Tibial artery (tissue), 4 donors: ENCODE measurements at regions not wholly inside any gene's neighbourhood (a gene's known extent, or its start where the extent isn't known, plus 50 kb on each side); places are given as distances from the start of the nearest gene placed in this dataset.

ENCODE experiments used
- DNase-seq, 2 donors: peaks; one replicate each; pipeline ENCODE4 v3.0.0-alpha.2; 2019
- H3K27ac ChIP-seq, 2 donors: fragments of 200-600 bp; sonication (generic) in 1 of 2; 1 replicate in 1 of 2; 2 replicates in 1 of 2; pipeline ENCODE4 v1.5.1; 2018 to 2019; ENCODE audit warnings: mild to moderate bottlenecking in 1 of 2
- H3K27me3 ChIP-seq, 2 donors: fragments of 200-600 bp; sonication (generic) in 1 of 2; one replicate each; pipeline versions ENCODE4 v1.5.1 to v1.6.0; 2016 to 2019
- H3K36me3 ChIP-seq, 3 donors: fragments of 200-600 bp; sonication (generic) in 2 of 3; one replicate each; pipeline ENCODE4 v1.5.1; 2016 to 2019; ENCODE audit warnings: mild to moderate bottlenecking in 2 of 3
- H3K4me1 ChIP-seq, 4 donors: fragments of 200-600 bp; sonication (generic) in 2 of 4; 1 replicate in 3 of 4; 2 replicates in 1 of 4; pipeline ENCODE4 v1.5.1; 2016 to 2019
- H3K4me3 ChIP-seq, 2 donors: fragments of 200-600 bp; sonication (generic) in 1 of 2; 1 replicate in 1 of 2; 2 replicates in 1 of 2; pipeline ENCODE4 v1.5.1; 2018 to 2019; ENCODE audit warnings: mild to moderate bottlenecking in 2 of 2
- H3K9me3 ChIP-seq, 3 donors: fragments of 200-600 bp; sonication (generic) in 1 of 3; one replicate each; pipeline ENCODE4 v1.5.1; 2016 to 2019
- CTCF ChIP-seq, 2 experiments: fragments of 200-600 bp in 1 of 2; fragments of 450-650 bp in 1 of 2; IDR thresholded peaks; one replicate each; pipeline ENCODE4 v1.5.1; 2017 to 2019; ENCODE audit warnings: antibody characterized with exemption in 2 of 2, mild to moderate bottlenecking in 1 of 2, moderate library complexity in 1 of 2
- intact Hi-C: fragments of 100-400 bp; cut with DNase I; formaldehyde crosslinking; loops from one replicate; pipeline ENCODE4 v1.15.0; 2023; ENCODE audit warnings: low total_unique reads

GRCh38 chr4:124017185-124017785, 620.7 kb downstream of the SPRY1 start:
- no peak for TF ChIP-seq CTCF (IDR thresholded peaks at IDR 0.05)
- H3K4me1 ChIP-seq: peaks cover 0 to 24% (median 5%) of the 10 kb centered on the region in 4 donors
- H3K27me3 ChIP-seq: no peaks in the 10 kb centered on the region
- no peaks in the 10 kb centered on the region for H3K36me3 ChIP-seq
- no peak overlapping the region for H3K27ac ChIP-seq
- intact Hi-C loops: no loop called here
- DNase-seq: no peak
- no peak overlapping the region for H3K4me3 ChIP-seq
- no peaks in the 10 kb centered on the region for H3K9me3 ChIP-seq

DNA sequence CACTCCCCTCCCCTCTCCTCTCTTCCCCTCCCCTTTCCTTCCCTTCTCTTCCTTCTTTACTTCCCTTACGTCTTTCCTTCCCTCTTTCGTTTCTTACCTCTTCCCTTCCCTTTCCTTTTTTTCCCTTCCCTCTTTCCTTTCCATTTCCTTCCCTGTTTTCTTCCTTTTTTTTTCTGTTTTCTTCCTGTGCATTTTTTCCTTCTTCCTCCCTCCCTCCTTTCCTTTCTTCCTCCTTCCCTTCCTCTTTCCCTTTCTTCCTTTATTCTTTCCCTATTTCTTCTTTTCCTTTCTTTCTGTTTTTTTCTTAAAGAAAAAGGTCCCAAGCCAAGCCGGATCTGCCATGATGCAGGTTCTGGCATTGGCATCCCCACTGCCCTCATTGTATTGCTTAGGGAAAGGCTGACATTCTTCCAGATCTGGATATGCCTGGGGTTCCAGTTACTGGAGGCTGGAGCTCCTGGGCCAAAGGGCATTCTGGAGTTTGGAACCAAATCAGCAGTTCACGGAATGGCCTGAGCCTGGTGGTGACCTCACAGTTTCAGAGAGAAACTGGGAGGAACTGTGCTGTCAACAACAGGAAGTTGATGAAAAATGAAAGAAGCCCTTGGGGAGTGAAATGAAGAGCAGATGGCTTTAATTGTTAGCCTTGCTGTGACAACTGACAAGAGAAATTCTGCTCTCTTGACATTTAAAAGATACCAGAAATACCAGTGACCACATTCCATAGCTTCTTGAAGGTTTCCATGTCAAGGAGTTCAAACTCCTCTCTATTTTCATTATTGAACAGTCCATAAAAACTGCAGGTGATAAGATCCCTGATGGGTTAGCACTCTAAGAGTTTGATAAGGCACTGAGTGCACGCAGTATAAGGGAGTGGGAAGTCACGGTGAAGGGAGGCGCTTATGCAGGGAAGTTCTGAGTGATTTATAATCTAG, 622.1 kb downstream of the SPRY1 start:
- peak overlapping the region; percentile 3 to 39 for H3K27ac ChIP-seq
- no peaks in the 10 kb centered on the region for H3K36me3 ChIP-seq
- no peak overlapping the region for H3K4me3 ChIP-seq
- intact Hi-C loops: no loop called here
- peaks cover 0 to 24% (median 5%) of the 10 kb centered on the region in 4 donors for H3K4me1 ChIP-seq
- TF ChIP-seq CTCF (IDR thresholded peaks at IDR 0.05): no peak
- no peaks in the 10 kb centered on the region for H3K27me3 ChIP-seq
- no peaks in the 10 kb centered on the region for H3K9me3 ChIP-seq
- peak; percentile 45 to 77 for DNase-seq

DNA sequence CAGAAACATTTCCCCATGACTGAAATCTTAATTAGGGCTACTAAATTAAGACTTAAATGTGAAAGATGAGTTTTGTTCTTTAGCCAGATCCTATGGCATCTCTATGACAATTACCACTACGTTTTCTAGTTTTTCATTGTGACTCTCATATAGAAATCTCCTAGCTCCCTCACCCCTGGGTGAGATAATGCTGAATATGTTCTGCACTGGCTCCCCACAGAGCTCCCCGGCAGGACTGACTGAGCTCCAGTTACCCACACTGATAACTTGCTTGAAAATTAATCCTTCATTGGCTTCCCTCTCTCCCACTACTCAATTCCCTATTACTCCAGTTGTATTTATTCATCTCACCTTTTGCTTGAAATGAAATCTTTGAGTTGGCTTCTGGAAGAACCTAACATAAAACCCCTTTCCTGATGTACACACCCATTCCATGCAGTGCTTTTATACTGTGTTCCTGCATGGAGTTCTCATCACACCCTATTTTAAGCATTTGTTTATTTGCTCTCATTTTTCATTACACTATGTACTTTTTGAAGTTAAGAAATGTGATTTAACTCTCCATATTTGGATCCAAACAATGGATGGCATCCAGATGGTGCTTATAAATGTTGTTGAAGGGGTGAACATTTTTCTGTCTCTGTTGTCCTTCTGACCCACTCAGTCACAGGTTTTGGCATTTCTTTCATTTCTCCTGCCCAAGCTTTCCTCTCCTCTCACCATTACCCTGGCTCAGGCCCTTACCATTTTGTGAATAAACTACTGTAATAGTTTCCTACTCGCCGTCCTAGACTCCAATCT, 623.4 kb downstream of the SPRY1 start:
- intact Hi-C loops: no loop called here
- TF ChIP-seq CTCF (IDR thresholded peaks at IDR 0.05): no peak
- Histone ChIP-seq H3K9me3 (peaks cover 0 to 3% (median 0%) of the 10 kb centered on the region in 3 donors), H3K27me3 (no peaks in the 10 kb centered on the region), H3K36me3 (no peaks in the 10 kb centered on the region), H3K4me3 (no peak overlapping the region), H3K27ac (peak overlapping the region; percentile 3 to 39), H3K4me1 (peaks cover 0 to 24% (median 5%) of the 10 kb centered on the region in 4 donors)
- DNase-seq: peak in 1 of 2 donors; percentile 24

DNA sequence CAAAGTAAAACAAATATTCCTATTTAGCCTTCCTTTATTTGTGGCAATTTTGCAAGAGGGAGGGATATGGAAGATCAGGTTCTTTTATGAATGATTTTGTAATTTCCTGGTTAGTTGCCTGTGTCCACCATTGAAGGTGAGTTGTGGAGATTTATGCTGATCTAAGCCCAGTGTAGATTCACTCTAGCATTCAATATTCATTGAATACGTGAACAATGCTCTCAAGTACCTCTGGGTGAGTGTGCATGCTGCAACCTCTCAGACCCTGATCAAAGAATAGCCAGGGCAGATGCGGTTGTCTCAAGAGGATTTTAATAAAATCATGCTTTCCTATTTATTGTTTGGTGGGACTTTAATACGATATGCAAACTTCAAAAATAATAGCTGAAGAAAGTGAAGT, 628.4 kb downstream of the SPRY1 start:
- peaks cover 0 to 3% (median 0%) of the 10 kb centered on the region in 3 donors for H3K9me3 ChIP-seq
- H3K27ac ChIP-seq: no peak overlapping the region
- DNase-seq: no peak
- H3K36me3 ChIP-seq: no peaks in the 10 kb centered on the region
- peaks cover 0 to 42% (median 14%) of the 10 kb centered on the region in 4 donors for H3K4me1 ChIP-seq
- intact Hi-C loops: no loop called here
- H3K27me3 ChIP-seq: no peaks in the 10 kb centered on the region
- TF ChIP-seq CTCF (IDR thresholded peaks at IDR 0.05): no peak
- peak overlapping the region; percentile 13 to 25 for H3K4me3 ChIP-seq

DNA sequence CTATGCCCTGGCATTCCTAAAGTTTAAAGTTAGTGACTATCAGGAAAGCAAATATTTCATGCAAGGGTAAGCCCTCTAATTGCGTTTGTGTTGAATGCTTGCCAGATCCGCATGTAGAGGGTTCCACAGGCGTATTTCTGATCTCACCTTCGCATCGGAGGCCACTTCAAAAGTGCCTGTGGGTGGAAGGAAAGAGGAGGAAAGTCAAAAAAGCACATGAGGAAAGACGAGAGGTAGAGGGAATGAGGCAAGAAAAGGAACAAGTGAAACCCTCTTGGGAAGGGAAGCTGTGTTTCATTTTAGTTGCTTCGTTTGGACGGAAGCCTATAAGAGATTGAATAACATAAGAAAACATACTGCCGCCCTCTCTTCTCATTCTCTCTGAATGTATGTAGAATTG, 628.8 kb downstream of the SPRY1 start:
- Histone ChIP-seq H3K4me1 (peaks cover 0 to 42% (median 14%) of the 10 kb centered on the region in 4 donors), H3K4me3 (peak overlapping the region; percentile 13 to 25), H3K27ac (no peak overlapping the region), H3K9me3 (peaks cover 0 to 3% (median 0%) of the 10 kb centered on the region in 3 donors), H3K27me3 (no peaks in the 10 kb centered on the region), H3K36me3 (no peaks in the 10 kb centered on the region)
- intact Hi-C loops: no loop called here
- DNase-seq: no peak
- TF ChIP-seq CTCF (IDR thresholded peaks at IDR 0.05): no peak
